WTC11 (cell line): ENCODE measurements at regions not wholly inside any gene's neighbourhood (a gene's known extent, or its start where the extent isn't known, plus 50 kb on each side); places are given as distances from the start of the nearest gene placed in this dataset.

Experiments
- ATAC-seq: fragments of 200-7000 bp; cut with Tn5 transposase; 2 replicates; pipeline ENCODE4 v1.10.0; 2021; ENCODE audit warnings: mild to moderate bottlenecking, moderate library complexity
- CTCF ChIA-PET: fragments of 300-600 bp; sonication (Branson Sonifier 250); formaldehyde crosslinking; loops from one replicate; lab custom pipeline; 2021; ENCODE audit warnings: antibody characterized with exemption; lab: Charles Lee
- POLR2A ChIA-PET: fragments of 350-600 bp; sonication (Branson Sonifier 250); formaldehyde crosslinking; loops from one replicate; lab custom pipeline; 2021; ENCODE audit warnings: antibody characterized with exemption; lab: Charles Lee
- DNase-seq: peaks from one replicate; pipeline ENCODE4 v3.0.0; 2021; ENCODE audit warnings: low spot score
- H3K27ac Mint-ChIP-seq: 2 replicates; pipeline ENCODE4 v1.8.0; 2021; ENCODE audit warnings: mixed read lengths
- H3K27me3 Mint-ChIP-seq: 2 replicates; pipeline ENCODE4 v1.8.0; 2021; ENCODE audit warnings: low read depth, mild to moderate bottlenecking, moderate library complexity, mixed read lengths
- H3K36me3 Mint-ChIP-seq: 2 replicates; pipeline ENCODE4 v1.8.0; 2021; ENCODE audit warnings: mixed read lengths
- H3K4me1 Mint-ChIP-seq: 2 replicates; pipeline ENCODE4 v1.8.0; 2022; ENCODE audit warnings: mixed read lengths
- H3K4me3 Mint-ChIP-seq: 2 replicates; pipeline ENCODE4 v1.8.0; 2021; ENCODE audit warnings: mild to moderate bottlenecking, moderate library complexity, mixed read lengths
- H3K9me3 Mint-ChIP-seq: 2 replicates; pipeline ENCODE4 v1.8.0; 2021; ENCODE audit warnings: mixed read lengths
- ATF2 ChIP-seq: sonication (generic); formaldehyde crosslinking; IDR thresholded peaks from 2 replicates; pipeline ENCODE4 v1.8.1; 2022; ENCODE audit warnings: low read depth, missing genetic modification reagents, borderline replicate concordance
- E2F4 ChIP-seq: sonication (generic); formaldehyde crosslinking; IDR thresholded peaks from 2 replicates; pipeline ENCODE4 v1.8.1; 2022; ENCODE audit warnings: low read depth, mild to moderate bottlenecking, moderate library complexity, missing genetic modification reagents, borderline replicate concordance
- ERG ChIP-seq: fragments of 250-450 bp; sonication (Bioruptor Pico); IDR thresholded peaks from 2 replicates; pipeline ENCODE4 v1.8.0; 2021; ENCODE audit warnings: mild to moderate bottlenecking
- FOXJ3 ChIP-seq: sonication (generic); formaldehyde crosslinking; IDR thresholded peaks from 2 replicates; pipeline ENCODE4 v1.9.0; 2021; ENCODE audit warnings: missing genetic modification reagents, mild to moderate bottlenecking, borderline replicate concordance
- FOXP1 ChIP-seq: sonication (generic); formaldehyde crosslinking; IDR thresholded peaks from 2 replicates; pipeline ENCODE4 v1.8.0; 2022; ENCODE audit warnings: missing genetic modification reagents, mild to moderate bottlenecking, moderate library complexity, borderline replicate concordance
- FOXP4 ChIP-seq: sonication (generic); formaldehyde crosslinking; IDR thresholded peaks from 2 replicates; pipeline ENCODE4 v1.8.0; 2022; ENCODE audit warnings: mild to moderate bottlenecking, missing genetic modification reagents
- KAT7 ChIP-seq: sonication (generic); formaldehyde crosslinking; IDR thresholded peaks from 2 replicates; pipeline ENCODE4 v1.8.1; 2023; ENCODE audit warnings: missing genetic modification reagents, mild to moderate bottlenecking, borderline replicate concordance
- NR3C1 ChIP-seq: sonication (generic); formaldehyde crosslinking; conservative IDR thresholded peaks from 2 replicates; pipeline ENCODE4 v1.8.1; 2023; ENCODE audit warnings: low read depth, mild to moderate bottlenecking, missing genetic modification reagents
- OVOL2 ChIP-seq: fragments of 250-450 bp; sonication (Bioruptor Pico); IDR thresholded peaks from 2 replicates; pipeline ENCODE4 v1.9.0; 2021; ENCODE audit warnings: mild to moderate bottlenecking, borderline replicate concordance
- PREB ChIP-seq: sonication (generic); formaldehyde crosslinking; IDR thresholded peaks from 2 replicates; pipeline ENCODE4 v1.8.1; 2022; ENCODE audit warnings: mild to moderate bottlenecking, missing genetic modification reagents, moderate library complexity, borderline replicate concordance
- SMAD3 ChIP-seq: sonication (generic); formaldehyde crosslinking; IDR thresholded peaks from 2 replicates; pipeline ENCODE4 v1.8.0; 2022; ENCODE audit warnings: missing genetic modification reagents, mild to moderate bottlenecking, borderline replicate concordance
- SMAD4 ChIP-seq: sonication (generic); formaldehyde crosslinking; IDR thresholded peaks from 2 replicates; pipeline ENCODE4 v1.8.0; 2022; ENCODE audit warnings: mild to moderate bottlenecking, missing genetic modification reagents
- ZBTB21 ChIP-seq: sonication (generic); formaldehyde crosslinking; IDR thresholded peaks from 2 replicates; pipeline ENCODE4 v1.8.1; 2023; ENCODE audit warnings: mild to moderate bottlenecking, missing genetic modification reagents, borderline replicate concordance
- ZBTB43 ChIP-seq: sonication (generic); formaldehyde crosslinking; IDR thresholded peaks from 2 replicates; pipeline ENCODE4 v1.8.1; 2023; ENCODE audit warnings: mild to moderate bottlenecking, missing genetic modification reagents
- ZNF219 ChIP-seq: sonication (generic); formaldehyde crosslinking; IDR thresholded peaks from 2 replicates; pipeline ENCODE4 v1.8.0; 2023; ENCODE audit warnings: missing genetic modification reagents, mild to moderate bottlenecking, borderline replicate concordance
- ZNF396 ChIP-seq: fragments of 250-450 bp; sonication (Bioruptor Pico); IDR thresholded peaks from 2 replicates; pipeline ENCODE4 v1.8.0; 2021; ENCODE audit warnings: mild to moderate bottlenecking, moderate library complexity, borderline replicate concordance
- ZNF425 ChIP-seq: fragments of 250-450 bp; sonication (Bioruptor Pico); conservative IDR thresholded peaks from 2 replicates; pipeline ENCODE4 v1.9.0; 2021; ENCODE audit warnings: mild to moderate bottlenecking
- ZSCAN18 ChIP-seq: fragments of 250-450 bp; sonication (Bioruptor Pico); IDR thresholded peaks from 2 replicates; pipeline ENCODE4 v2.1.2; 2022; ENCODE audit warnings: mild to moderate bottlenecking, moderate library complexity

- H3K36me3 Mint-ChIP-seq = no peaks in the 10 kb centered on the region
- no peak overlapping the region for H3K4me3 Mint-ChIP-seq
- no peak overlapping the region for H3K27ac Mint-ChIP-seq
- TF ChIP-seq NR3C1 (CRISPR knock-in tag) (no peak), SMAD3 (CRISPR knock-in tag) (no peak), ZNF219 (CRISPR knock-in tag) (no peak), PREB (no peak), ZSCAN18 (CRISPR knock-in tag) (no peak), ZBTB43 (CRISPR knock-in tag) (no peak), KAT7 (CRISPR knock-in tag) (no peak), E2F4 (no peak), ZNF396 (CRISPR knock-in tag) (no peak), ZNF425 (CRISPR knock-in tag) (no peak), OVOL2 (CRISPR knock-in tag) (no peak), FOXJ3 (no peak), ERG (CRISPR knock-in tag) (no peak), FOXP1 (CRISPR knock-in tag) (no peak), ZBTB21 (CRISPR knock-in tag) (no peak), ATF2 (CRISPR knock-in tag) (no peak), FOXP4 (no peak), SMAD4 (no peak)
- no peaks in the 10 kb centered on the region for H3K27me3 Mint-ChIP-seq
- ChIA-PET POLR2A (no interaction called here), CTCF (interaction anchor here (0.6 to 2.3 kb wide), 7 partner anchors 8 to 363 kb away, joined by 3 to 38 read pairs (median 6); partner anchors contain the start of gene MYCBP)
- H3K9me3 Mint-ChIP-seq = no peaks in the 10 kb centered on the region
- ATAC-seq = no peak
- no peak for DNase-seq
- H3K4me1 Mint-ChIP-seq = no peaks in the 10 kb centered on the region
These were observed 64.7 kb downstream of the NDUFS5 start for GRCh38 chr1:39090757-39091380.
